ENCODE measurements at regions not wholly inside any gene's neighbourhood (a gene's known extent, or its start where the extent isn't known, plus 50 kb on each side); places are given as distances from the start of the nearest gene placed in this dataset.

DNA sequence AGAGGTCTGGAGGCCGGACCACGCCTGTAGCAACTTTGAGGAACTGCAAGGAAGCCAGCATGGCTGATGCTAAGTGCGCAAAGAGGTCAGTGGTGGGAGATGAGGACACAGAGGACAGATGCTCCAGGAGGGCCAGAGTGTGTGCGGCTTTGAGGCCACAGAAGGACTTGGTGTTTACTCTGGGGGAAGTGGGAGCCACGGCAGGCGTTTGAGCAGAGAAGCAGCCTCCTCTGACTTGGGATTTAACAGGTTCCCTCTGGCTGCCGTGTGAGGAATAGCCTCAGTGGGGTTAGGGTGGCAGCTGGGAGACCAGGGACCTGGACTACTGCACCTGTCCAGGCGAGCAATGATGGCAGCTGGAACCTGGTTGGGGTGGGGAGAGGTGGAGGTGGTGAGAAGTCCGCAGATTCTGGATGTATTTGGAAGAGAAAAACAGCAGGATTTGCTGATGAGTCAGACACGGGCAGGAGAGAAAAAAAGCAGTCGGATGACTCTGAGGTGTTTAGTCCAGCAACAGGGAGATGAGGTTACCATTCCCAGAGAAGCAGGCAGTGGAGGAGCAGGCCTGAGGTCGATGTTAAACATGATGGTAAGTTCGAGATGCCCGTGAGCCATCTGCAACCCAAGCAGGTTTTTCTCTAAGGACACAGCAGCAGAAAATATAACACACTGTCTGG, 143.5 kb downstream of the SCARB1 start:
- TF ChIP-seq CTCF (IDR thresholded peaks at IDR 0.05; ENCODE audit: insufficient read depth, low read length) = peak; percentile 52

DNA sequence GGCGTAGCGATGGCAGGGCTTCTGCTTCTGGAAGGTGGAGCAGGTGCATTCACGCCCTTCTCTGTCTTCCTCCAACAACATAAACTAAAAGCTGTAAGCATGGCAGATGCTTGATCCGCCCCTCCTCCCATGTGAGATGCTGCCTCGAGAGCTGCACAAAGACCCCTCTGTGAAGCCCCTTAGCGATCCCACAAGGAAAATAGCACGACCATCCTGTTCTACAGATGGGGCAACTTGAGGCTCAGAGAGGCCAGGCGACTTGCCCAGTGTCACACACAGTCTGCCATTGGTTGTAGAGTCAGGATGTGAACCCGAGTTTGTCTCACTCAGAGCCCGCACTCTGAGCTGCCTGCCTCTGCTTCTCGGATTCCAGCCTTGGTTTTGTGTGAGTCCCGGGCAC, 144.4 kb downstream of the SCARB1 start:
- TF ChIP-seq CTCF (IDR thresholded peaks at IDR 0.05; ENCODE audit: insufficient read depth, low read length) = no peak
- DNase-seq (ENCODE audit: low read depth) = no peak

More for the DNA sequence above, 143.5 kb downstream of the SCARB1 start:
- DNase-seq (ENCODE audit: low read depth) = peak; percentile 81
- no peak overlapping the region for H3K4me3 ChIP-seq (ENCODE audit: low read depth, low read length)

DNA sequence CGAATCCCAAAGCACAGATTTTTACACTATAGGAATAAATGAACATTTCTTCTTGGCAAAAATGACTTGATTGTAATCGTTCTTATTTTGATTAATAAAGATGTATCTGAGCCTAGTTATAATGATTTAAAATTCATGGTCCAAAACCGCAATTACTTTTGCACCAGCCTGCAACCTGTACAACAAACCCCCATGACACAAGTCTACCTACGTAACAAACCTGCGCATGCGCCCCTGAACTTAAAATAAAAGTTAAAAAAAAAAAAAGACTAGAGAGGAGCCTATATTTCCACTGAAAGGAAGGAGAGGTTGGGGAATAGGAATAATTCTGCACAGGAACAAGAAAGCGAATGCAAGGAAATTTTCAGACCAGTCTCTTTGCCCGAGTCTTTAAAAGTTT, 145.2 kb downstream of the SCARB1 start:
- no peak overlapping the region for H3K4me3 ChIP-seq (ENCODE audit: low read depth, low read length)
- no peak for DNase-seq (ENCODE audit: low read depth)
- no peak for TF ChIP-seq CTCF (IDR thresholded peaks at IDR 0.05; ENCODE audit: insufficient read depth, low read length)

More for the DNA sequence above, 144.4 kb downstream of the SCARB1 start:
- no peak overlapping the region for H3K4me3 ChIP-seq (ENCODE audit: low read depth, low read length)

GRCh38 chr12:124718036-124718435, 145.6 kb downstream of the SCARB1 start:
- no peak for DNase-seq (ENCODE audit: low read depth)
- TF ChIP-seq CTCF (IDR thresholded peaks at IDR 0.05; ENCODE audit: insufficient read depth, low read length) = no peak
- no peak overlapping the region for H3K4me3 ChIP-seq (ENCODE audit: low read depth, low read length)

- no peak overlapping the region for H3K4me3 ChIP-seq (ENCODE audit: low read depth, low read length)
- DNase-seq (ENCODE audit: low read depth) = no peak
- no peak for TF ChIP-seq CTCF (IDR thresholded peaks at IDR 0.05; ENCODE audit: insufficient read depth, low read length)
Observed at GRCh38 chr12:124717318-124717717, 146.3 kb downstream of the SCARB1 start.

DNA sequence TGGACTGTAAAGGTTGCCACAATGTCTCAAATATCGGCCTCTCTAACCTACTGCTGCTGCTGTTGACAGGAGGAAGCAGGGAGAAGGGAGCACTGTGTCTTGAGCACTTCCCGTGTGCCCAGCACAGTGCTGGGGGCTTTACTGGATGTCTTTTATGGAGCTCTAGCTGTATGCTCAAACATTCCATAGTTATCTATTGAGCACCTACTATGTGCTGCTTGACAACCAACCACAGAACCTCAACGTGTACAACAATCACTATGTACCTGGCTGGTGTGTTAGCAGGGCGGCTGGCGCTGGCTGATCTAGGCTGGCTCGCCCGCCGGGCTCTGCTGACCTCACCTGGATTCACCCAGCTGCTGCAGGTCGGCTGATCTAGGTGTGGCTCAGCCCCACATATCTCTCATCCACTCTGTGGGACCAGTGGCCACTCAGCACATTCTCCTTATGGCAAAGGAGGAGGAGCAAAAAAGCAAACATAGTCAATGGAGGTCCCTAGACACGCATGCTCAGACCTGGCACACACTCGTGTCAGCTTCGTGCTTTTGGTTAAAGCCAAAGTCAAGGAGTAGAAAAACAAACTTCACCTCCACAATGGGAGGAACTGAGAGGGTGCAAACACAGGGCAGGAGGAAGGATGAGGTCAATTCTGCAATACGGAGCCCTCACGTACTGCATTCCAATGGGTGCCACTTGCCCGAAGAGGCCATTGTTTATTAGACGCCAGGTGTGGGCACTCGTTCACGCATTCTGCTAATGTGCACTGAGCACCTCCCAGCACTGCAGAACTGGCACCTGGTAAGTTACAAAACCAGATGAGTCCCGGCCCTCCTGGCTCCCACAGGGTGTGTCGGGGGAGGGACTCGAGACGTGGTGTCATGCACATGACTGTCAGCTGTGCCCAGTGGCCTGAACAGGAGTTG, 147.2 kb downstream of the SCARB1 start:
- no peak for TF ChIP-seq CTCF (IDR thresholded peaks at IDR 0.05; ENCODE audit: insufficient read depth, low read length)
- no peak for DNase-seq (ENCODE audit: low read depth)
- no peak overlapping the region for H3K4me3 ChIP-seq (ENCODE audit: low read depth, low read length)

Measured in fibroblast of the aortic adventitia (primary cell).